Stimulated activated CD4-positive, alpha-beta T cell treated with anti-CD3 and anti-CD28 coated beads, Interleukin-1b, Interleukin-23, amount 100 ng/mL, for 48 hours (primary cell): ENCODE measurements at regions not wholly inside any gene's neighbourhood (a gene's known extent, or its start where the extent isn't known, plus 50 kb on each side); places are given as distances from the start of the nearest gene placed in this dataset.

ENCODE experiments used
- DNase-seq: peaks from one replicate; pipeline ENCODE4 v3.0.0-alpha.2; 2020

- no peak for DNase-seq
Measured at GRCh38 chr11:59302991-59303390, 55.7 kb upstream of the OR5AN1 start.

- DNase-seq = no peak
Measured at GRCh38 chr11:59295435-59295834, 63.3 kb upstream of the OR5AN1 start.

- no peak for DNase-seq
Measured at GRCh38 chr11:59292611-59293010, 66.1 kb upstream of the OR5AN1 start.

GRCh38 chr11:59291228-59291627 lies 67.5 kb upstream of the OR5AN1 start:
- DNase-seq = no peak

GRCh38 chr11:59289356-59290181 lies 69.1 kb upstream of the OR5AN1 start:
- DNase-seq = no peak

- no peak for DNase-seq
Measured at GRCh38 chr11:59285716-59286260, 72.9 kb upstream of the OR5AN1 start.

GRCh38 chr11:59284773-59285129 lies 72.0 kb upstream of the MPEG1 start:
- DNase-seq = no peak

- peak; percentile 26 for DNase-seq
Measured at GRCh38 chr11:59283825-59284772, 71.4 kb upstream of the MPEG1 start.

- no peak for DNase-seq
Measured at GRCh38 chr11:59283311-59283710, 70.6 kb upstream of the MPEG1 start.

- no peak for DNase-seq
Measured at GRCh38 chr11:59281177-59281576, 68.5 kb upstream of the MPEG1 start.

GRCh38 chr11:59273373-59273841 lies 60.7 kb upstream of the MPEG1 start:
- no peak for DNase-seq

- DNase-seq = no peak
Measured at GRCh38 chr11:59272771-59273372, 60.1 kb upstream of the MPEG1 start.

- no peak for DNase-seq
Measured at GRCh38 chr11:59271811-59272327, 59.1 kb upstream of the MPEG1 start.

- DNase-seq = no peak
Measured at GRCh38 chr11:59271247-59271755, 58.6 kb upstream of the MPEG1 start.

- no peak for DNase-seq
Measured at GRCh38 chr11:59267736-59268475, 55.2 kb upstream of the MPEG1 start.

- no peak for DNase-seq
Measured at GRCh38 chr11:59267196-59267595, 54.5 kb upstream of the MPEG1 start.

GRCh38 chr11:59266491-59266890 lies 53.8 kb upstream of the MPEG1 start:
- DNase-seq = no peak

GRCh38 chr11:59265735-59266134 lies 53.0 kb upstream of the MPEG1 start:
- no peak for DNase-seq

GRCh38 chr11:59264736-59265135 lies 52.0 kb upstream of the MPEG1 start:
- no peak for DNase-seq

- no peak for DNase-seq
Measured at GRCh38 chr11:59263225-59263894, 50.6 kb upstream of the MPEG1 start.
